Stimulated activated CD4-positive, alpha-beta T cell treated with anti-CD3 and anti-CD28 coated beads, Interleukin-12 subunit alpha, Interleukin-12 subunit beta, amount 100 ng/mL, for 24 hours (primary cell): ENCODE measurements at regions not wholly inside any gene's neighbourhood (a gene's known extent, or its start where the extent isn't known, plus 50 kb on each side); places are given as distances from the start of the nearest gene placed in this dataset.
"Not testable (repeated sequence)": the region's sequence is repeated elsewhere in the genome, so short reads cannot be mapped to it uniquely, and the experiment has no call there.

ENCODE experiments used
- DNase-seq, 2 experiments: peaks; one replicate each; pipeline ENCODE4 v3.0.0-alpha.2; 2020; ENCODE audit warnings: low read depth in 2 of 2

DNA sequence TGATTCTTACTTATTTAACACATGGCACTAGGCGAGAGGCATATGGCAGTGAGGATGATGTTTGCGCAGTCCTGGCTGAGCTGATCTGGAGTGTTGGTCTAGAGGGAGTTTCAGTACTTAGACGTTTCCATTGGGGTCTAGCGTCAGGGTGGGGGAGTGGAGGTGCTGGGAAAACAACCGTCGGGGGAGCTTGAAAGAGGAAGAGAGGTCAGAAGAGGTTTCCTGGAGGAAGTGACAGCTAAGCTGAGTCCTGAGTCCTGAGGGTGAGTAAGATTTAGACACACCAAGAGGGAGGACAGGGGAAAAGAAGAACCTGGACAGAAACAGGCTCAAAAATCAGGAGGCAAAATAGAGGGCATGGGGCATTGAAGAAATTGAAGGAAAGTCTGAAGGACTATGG is 81.4 kb downstream of the ALOX5AP start:
- DNase-seq: no peak

DNA sequence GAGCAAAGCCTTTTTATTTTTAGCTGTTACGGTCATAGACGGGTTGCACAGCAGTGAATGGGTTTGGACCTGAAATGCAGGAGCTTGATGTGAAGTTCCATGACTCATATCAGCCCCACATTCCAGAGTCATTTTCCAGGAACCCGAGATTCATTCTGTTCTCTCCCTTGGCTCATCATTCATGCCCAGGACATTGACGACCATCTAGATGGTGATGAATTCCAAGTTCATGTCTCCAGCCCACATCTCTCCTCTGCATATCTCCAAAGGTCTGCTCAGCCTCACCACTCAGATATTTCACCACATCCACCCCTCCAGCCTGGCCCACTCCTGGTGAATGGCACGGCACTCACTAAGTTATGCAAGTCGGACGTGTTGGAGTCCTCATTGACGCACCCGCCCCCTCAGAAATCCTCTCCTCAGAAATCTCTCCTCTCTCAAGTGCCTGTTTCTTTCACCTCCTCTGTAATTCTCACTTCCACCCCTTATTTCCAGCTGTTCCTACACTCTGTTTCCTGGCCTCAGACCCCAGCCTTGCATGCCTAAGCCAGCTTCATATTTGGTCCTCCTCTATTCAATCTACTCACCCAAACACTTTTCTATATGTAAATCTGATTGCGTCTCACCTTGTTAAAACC is 83.1 kb downstream of the ALOX5AP start:
- DNase-seq: no peak

DNA sequence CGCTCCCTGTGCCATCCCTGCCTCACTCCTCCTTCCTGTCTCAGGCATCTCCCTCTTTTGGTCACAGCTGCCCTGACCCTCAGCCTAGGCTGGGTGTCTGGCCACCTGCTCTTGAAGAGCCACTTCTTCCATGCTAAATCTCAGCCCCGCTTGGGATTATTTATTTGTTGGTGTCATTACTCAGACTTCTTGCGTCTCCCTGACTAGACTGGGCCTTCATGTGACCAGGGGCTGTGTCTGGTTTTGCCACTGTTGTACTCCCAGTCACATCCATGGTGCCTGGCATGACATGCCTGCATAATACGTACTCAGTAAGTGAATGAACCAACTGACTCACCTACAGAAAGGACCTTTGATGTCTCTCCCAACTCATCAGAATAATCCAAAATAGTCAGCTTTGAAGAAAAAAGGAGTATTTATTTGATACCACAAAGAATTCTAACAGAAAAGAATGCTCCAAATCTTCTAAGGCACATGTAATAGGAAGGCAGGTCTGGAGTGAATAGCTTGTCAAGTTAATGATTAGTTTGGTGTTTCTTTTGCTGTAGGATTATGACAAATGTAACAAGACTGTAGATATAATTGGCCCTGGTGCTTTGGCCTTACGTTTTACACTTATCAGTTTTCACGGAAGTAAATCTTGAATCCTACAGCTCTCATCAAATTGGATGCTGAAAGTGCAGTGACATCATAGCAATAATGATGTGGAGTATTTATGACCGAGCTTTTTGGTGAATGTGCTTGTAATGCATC is 84.0 kb downstream of the ALOX5AP start:
- DNase-seq: no peak

- no peak for DNase-seq
Measured at GRCh38 chr13:30821421-30821820, 84.7 kb upstream of the MEDAG start.

DNA sequence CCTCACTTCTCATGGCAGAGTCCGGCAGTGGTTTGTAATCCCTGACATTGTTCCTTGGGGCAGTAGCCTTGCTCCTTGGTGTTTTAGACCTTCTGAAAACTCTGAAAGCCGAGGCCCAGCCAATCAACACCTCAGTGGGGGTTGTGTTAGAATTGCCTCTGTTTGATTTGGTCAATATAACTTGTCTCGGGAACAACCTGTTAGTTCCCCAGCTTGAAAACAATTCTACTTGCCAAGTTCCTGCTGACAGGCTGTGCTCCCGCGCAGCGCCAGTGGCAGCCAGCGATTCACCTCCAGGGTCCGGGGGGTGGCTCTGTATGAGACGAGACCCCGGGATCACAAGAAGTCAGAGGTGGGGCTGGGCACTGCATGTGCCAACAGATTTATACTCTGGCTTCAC is 81.4 kb upstream of the MEDAG start:
- no peak for DNase-seq

- DNase-seq: no peak
Measured at GRCh38 chr13:30826911-30827577, 79.0 kb upstream of the MEDAG start.

- DNase-seq: no peak
Measured at GRCh38 chr13:30827578-30827925, 78.5 kb upstream of the MEDAG start.

DNA sequence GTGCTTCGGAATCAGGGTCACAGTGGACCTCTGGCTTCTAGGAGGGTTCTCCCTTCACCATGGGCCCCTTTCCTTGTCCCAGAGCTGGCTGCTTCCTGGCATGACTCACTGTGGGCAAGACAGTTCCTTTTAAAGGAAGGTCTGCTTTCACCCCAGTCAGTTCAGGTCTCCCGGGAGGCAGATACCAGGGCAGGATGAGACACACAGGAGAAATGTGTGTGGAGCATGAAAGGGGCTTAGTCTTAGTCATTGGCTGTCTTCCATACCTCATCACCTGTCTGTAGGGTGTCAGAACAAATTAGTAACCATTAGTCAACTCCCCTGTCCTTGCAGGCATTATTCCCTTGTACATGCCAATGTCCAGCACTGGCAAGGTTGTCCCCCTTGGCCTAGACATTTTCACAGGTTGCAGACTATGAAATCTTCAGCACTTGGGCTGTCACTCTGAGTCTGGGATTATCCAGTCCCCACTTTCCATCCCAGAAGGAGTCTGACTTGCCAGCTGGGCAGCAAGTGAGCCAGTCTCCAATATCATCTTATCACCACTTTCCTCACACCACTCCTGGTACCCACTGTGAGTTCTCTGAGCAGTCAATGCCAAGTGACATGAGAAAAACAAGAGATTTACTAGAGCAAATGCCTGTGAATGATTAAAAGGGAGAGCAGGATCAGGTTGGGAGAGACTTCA is 76.8 kb upstream of the MEDAG start:
- DNase-seq: no peak

GRCh38 chr13:30829833-30830637 is 76.0 kb upstream of the MEDAG start:
- no peak for DNase-seq

DNA sequence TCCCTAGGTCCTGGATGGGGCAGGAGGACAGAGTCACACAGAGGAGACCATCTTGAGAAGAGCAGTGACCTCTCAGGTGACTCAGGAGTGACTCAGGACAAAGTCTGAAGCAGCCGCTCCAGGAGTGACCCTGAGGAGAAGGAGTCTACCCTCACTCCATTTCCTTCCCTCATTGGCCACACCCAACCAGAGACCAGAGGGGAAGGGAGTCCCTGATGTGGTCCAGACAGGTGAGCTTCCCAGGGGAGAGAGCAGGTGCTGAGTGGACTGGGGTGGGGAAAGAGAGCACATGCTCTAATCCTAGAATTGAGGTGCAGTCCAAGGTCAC is 75.5 kb upstream of the MEDAG start:
- no peak for DNase-seq

DNA sequence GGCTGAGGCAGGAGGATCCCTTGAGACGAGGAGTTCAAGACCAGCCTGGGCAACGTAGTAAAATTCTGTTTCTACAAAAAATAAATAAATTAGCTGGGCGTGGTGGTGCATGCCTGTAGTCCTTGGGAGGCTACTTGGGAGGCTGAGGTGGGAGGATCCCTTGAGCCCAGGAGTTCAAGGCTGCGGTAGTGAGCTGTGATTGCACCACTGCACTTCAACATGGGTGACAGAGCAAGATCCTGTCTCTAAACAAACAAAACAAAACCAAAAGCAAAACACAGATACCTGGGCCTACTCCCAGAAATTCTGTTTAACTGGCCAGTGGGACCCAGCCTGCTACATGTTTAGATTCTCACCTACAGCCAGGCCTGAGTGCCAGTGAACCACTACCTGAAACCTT is 74.6 kb upstream of the MEDAG start:
- no peak for DNase-seq

DNA sequence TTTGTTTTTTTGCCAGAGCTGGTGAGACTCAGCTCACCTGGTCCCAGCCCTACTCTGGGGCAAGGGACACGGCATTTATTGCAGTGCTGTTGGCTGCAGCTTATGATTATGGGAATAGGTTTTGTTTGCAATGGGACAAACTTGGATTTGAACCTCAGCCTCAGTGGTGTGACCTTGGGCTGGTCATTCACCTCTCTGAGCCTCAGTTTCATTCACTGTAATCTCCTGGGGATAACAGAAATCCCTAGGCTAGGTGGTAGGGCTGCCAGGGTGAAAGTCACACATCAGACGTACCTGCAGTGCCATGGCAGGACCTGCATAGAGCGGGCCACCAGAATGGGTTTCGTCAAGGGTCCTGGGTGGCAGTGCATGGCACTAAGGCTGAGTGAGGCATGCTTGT is 73.7 kb upstream of the MEDAG start:
- DNase-seq: no peak

GRCh38 chr13:30832845-30833332 is 73.2 kb upstream of the MEDAG start:
- peak; percentile 5 to 32 for DNase-seq

- no peak for DNase-seq
Measured at GRCh38 chr13:30835442-30835841, 70.6 kb upstream of the MEDAG start.

GRCh38 chr13:30837227-30838159 is 68.6 kb upstream of the MEDAG start:
- DNase-seq: no peak

DNA sequence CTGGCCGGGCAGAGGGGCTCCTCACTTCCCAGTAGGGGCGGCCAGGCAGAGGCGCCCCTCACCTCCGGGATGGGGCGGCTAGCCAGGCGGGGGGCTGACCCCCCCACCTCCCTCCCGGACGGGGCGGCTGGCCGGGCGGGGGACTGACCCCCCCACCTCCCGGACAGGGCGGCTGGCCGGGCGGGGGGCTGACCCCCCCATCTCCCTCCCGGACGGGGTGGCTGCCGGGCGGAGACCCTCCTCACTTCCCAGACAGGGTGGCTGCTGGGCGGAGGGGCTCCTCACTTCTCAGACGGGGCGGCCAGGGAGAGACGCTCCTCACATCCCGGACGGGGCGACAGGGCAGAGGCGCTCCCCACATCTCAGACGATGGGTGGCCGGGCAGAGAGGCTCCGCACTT is 66.4 kb upstream of the MEDAG start:
- not testable (repeated sequence) for DNase-seq

- no peak for DNase-seq
Measured at GRCh38 chr13:30840515-30840914, 65.6 kb upstream of the MEDAG start.

DNA sequence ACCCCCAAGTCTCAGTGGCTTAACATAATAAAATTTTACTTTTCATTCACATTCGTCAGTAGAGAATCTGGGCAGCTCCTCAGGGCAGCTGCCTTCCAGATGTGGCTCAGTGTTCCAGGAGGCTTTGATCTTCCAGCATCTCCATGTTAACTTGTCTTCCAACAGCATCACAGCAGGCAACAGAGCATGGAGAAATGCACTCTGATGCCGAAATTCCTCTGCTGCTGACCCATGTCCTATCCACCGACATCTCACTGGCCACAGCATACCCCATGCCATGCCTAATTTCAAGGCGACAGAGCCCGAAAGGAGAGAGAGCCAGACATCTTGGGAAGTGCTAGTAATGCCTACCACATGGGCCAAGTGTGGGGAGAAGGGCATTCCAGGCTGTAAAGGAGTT is 64.9 kb upstream of the MEDAG start:
- no peak for DNase-seq

DNA sequence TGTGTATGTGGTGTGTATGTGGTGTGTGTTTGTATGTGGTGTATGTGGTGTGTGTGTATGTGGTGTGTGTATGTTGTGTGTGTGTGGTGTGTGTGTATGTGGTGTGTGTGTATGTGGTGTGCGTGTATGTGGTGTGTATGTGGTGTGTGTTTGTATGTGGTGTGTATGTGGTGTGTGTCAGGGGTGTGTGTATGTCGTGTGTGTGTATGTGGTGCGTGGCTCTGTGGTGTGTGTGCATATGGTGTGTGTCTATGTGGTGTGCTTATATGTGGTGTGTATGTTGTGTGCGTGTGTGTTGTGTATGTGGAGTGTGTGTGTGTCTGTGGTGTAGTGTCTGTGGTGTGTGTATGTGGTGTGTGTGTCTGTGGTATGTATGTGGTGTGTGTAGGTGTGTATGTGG is 62.5 kb upstream of the MEDAG start:
- no peak for DNase-seq

GRCh38 chr13:30844548-30845296 is 61.3 kb upstream of the MEDAG start:
- no peak for DNase-seq
